ENCODE measurements at regions not wholly inside any gene's neighbourhood (a gene's known extent, or its start where the extent isn't known, plus 50 kb on each side); places are given as distances from the start of the nearest gene placed in this dataset.
"Not testable (repeated sequence)": the region's sequence is repeated elsewhere in the genome, so short reads cannot be mapped to it uniquely, and the experiment has no call there.

DNA sequence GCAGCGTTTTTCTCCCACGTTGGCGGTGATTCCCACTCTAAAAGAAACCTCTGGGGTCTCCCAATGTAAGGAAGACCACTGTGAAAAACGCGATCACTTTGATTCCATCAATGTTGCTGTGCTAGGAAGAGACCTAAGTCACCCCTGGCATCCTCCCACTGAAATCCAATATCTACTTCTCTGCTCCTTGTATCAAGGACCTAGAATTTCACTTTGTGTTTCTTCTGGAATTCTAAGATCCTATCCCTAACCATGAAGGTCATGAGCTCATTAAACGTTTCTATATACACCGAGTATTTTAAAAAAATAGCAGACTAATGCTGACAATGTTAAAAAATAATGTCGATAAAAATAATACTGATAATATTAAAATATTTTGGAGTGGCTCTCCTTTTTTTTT, 118.8 kb upstream of the MYO10 start:
- ATAC-seq (ENCODE audit: low FRiP score in 2 of 2): no peak
- Histone ChIP-seq H3K4me1 (peaks cover 5 to 19% (median 12%) of the 10 kb centered on the region in 4 donors), H3K27me3 (no peaks in the 10 kb centered on the region), H3K27ac (no peak overlapping the region), H3K4me3 (no peak overlapping the region), H3K9me3 (no peaks in the 10 kb centered on the region), H3K36me3 (no peaks in the 10 kb centered on the region)
- WGBS, 2 donors: 78 to 89% methylated on average over 8 of the region's 8 CpGs
- DNase-seq: no peak
- TF ChIP-seq EP300 (IDR thresholded peaks at IDR 0.05): no peak

- Histone ChIP-seq H3K4me3 (no peak overlapping the region), H3K27me3 (no peaks in the 10 kb centered on the region), H3K36me3 (no peaks in the 10 kb centered on the region), H3K4me1 (peaks cover 5 to 19% (median 12%) of the 10 kb centered on the region in 4 donors), H3K27ac (no peak overlapping the region), H3K9me3 (no peaks in the 10 kb centered on the region)
- TF ChIP-seq POLR2A (IDR thresholded peaks at IDR 0.05) (no peak), POLR2AphosphoS5 (IDR thresholded peaks at IDR 0.05) (no peak), CTCF (IDR thresholded peaks at IDR 0.05) (no peak), EP300 (IDR thresholded peaks at IDR 0.05) (no peak)
- no peak for DNase-seq
- peak in 1 of 2 donors; percentile 24 for ATAC-seq (ENCODE audit: low FRiP score in 2 of 2)
- WGBS, 2 donors: 70 to 73% methylated on average over 7 of the region's 7 CpGs
Observed at GRCh38 chr5:17056141-17056631, 120.1 kb upstream of the MYO10 start.

GRCh38 chr5:17058438-17058837, 122.3 kb upstream of the MYO10 start:
- DNase-seq: no peak
- no peak for ATAC-seq (ENCODE audit: low FRiP score in 2 of 2)
- no peak overlapping the region for H3K4me3 ChIP-seq
- TF ChIP-seq CTCF (IDR thresholded peaks at IDR 0.05): no peak
- no peak for TF ChIP-seq POLR2A (IDR thresholded peaks at IDR 0.05)
- TF ChIP-seq EP300 (IDR thresholded peaks at IDR 0.05): no peak
- TF ChIP-seq POLR2AphosphoS5 (IDR thresholded peaks at IDR 0.05): no peak
- H3K27ac ChIP-seq: no peak overlapping the region
- WGBS, 2 donors: 71 to 76% methylated on average over 7 of the region's 7 CpGs
- H3K4me1 ChIP-seq: peaks cover 5 to 19% (median 12%) of the 10 kb centered on the region in 4 donors
- H3K9me3 ChIP-seq: no peaks in the 10 kb centered on the region
- no peaks in the 10 kb centered on the region for H3K27me3 ChIP-seq
- no peaks in the 10 kb centered on the region for H3K36me3 ChIP-seq

DNA sequence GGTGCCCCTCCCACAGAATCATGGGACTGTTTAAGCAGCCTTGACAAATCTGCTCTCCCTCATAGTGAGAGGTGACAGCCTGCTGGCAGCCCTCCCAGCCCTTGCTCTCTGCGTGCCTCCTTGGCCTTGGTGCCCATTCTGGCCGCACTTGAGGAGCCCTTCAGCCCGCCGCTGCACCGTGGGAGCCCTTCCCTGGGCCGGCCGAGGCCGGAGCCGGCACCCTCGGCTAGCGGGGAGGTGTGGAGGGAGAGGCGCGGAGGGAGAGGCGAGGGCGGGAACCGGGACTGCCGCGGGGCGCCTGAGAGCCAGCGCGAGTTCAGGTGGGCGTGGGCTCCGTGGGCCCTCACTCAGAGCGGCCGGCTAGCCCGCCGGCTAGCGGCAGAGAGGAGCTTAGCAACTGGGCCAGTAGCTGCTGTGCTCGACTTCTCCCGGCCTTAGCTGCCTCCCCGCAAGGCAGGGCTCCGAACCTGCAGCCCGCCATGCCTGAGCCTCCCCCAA, 125.9 kb upstream of the MYO10 start:
- Histone ChIP-seq H3K27ac (no peak overlapping the region), H3K4me3 (no peak overlapping the region), H3K4me1 (peaks cover 0 to 8% (median 5%) of the 10 kb centered on the region in 4 donors), H3K27me3 (no peaks in the 10 kb centered on the region), H3K36me3 (no peaks in the 10 kb centered on the region), H3K9me3 (no peaks in the 10 kb centered on the region)
- 70 to 92% methylated on average over 19 to 24 of the region's 33 CpGs for WGBS, 2 donors
- peak in 1 of 2 donors; percentile 43 for ATAC-seq (ENCODE audit: low FRiP score in 2 of 2)
- DNase-seq: peak; percentile 29 to 73
- no peak for TF ChIP-seq POLR2A (IDR thresholded peaks at IDR 0.05)
- TF ChIP-seq CTCF (IDR thresholded peaks at IDR 0.05): no peak

GRCh38 chr5:17062741-17063140, 126.7 kb upstream of the MYO10 start:
- ATAC-seq (ENCODE audit: low FRiP score in 2 of 2); H3K27me3 ChIP-seq; H3K4me3 ChIP-seq; H3K27ac ChIP-seq; DNase-seq; H3K9me3 ChIP-seq; H3K4me1 ChIP-seq; H3K36me3 ChIP-seq: not testable (repeated sequence)
- 93 to 100% methylated on average over 3 to 4 of the region's 4 CpGs for WGBS, 2 donors

DNA sequence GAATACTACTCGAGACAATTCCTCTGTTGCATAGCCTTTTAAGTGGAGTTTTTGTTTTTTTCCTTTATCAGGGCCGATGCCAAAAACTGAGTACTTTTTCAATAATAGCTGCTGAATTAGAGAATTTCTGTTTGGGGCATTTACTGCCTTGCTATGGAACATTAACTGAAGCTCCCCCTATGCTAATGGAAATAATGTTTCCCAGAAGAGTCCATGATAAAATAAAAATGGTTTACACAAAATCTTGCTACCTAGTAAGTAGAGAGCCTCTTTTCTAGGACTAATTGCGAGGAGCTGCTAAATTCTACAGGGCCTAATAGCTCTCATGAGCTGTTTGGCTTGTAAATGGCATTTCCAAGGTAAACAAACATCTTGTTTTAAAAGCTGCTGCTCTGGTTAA, 128.2 kb upstream of the MYO10 start:
- 62 to 68% methylated on average over 3 of the region's 3 CpGs for WGBS, 2 donors
- Histone ChIP-seq H3K36me3 (no peaks in the 10 kb centered on the region), H3K27me3 (no peaks in the 10 kb centered on the region), H3K4me1 (no peaks in the 10 kb centered on the region), H3K9me3 (no peaks in the 10 kb centered on the region), H3K27ac (no peak overlapping the region), H3K4me3 (no peak overlapping the region)
- ATAC-seq (ENCODE audit: low FRiP score in 2 of 2): no peak
- TF ChIP-seq POLR2A (IDR thresholded peaks at IDR 0.05) (no peak), CTCF (IDR thresholded peaks at IDR 0.05) (no peak)
- no peak for DNase-seq

Data from upper lobe of left lung (tissue), 6 donors.